HG03354 (cell line): ENCODE measurements at regions not wholly inside any gene's neighbourhood (a gene's known extent, or its start where the extent isn't known, plus 50 kb on each side); places are given as distances from the start of the nearest gene placed in this dataset.
"Not testable (repeated sequence)": the region's sequence is repeated elsewhere in the genome, so short reads cannot be mapped to it uniquely, and the experiment has no call there.

Experiments used
- ATAC-seq: cut with Tn5 transposase; IDR thresholded peaks from one replicate; pipeline ENCODE4 v1.9.1; 2021; ENCODE audit warnings: mild to moderate bottlenecking; ENCODE audit not compliant: unreplicated experiment, poor library complexity, severe bottlenecking

DNA sequence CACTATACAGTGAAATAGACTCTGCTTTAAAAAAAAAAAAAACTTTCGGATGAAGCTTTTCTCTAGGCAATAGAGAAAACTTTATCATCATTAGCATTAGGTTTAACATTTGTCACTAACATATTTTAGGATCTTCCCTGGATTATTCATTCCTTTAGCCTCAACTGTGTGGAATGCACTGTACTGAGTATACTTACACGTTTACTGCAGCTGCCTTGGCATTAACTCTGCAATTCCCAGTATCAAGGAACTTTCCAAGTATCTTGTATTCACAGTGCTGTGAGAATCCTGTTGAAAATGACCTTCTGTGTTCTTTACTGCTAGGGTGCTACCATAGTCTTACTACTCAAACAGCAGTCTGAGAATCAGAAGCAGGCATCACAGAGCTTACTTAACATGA lies 328.2 kb upstream of the COL3A1 start:
- no peak for ATAC-seq

- ATAC-seq, result no peak
These were observed 326.6 kb upstream of the COL3A1 start for GRCh38 chr2:188647430-188648070.

DNA sequence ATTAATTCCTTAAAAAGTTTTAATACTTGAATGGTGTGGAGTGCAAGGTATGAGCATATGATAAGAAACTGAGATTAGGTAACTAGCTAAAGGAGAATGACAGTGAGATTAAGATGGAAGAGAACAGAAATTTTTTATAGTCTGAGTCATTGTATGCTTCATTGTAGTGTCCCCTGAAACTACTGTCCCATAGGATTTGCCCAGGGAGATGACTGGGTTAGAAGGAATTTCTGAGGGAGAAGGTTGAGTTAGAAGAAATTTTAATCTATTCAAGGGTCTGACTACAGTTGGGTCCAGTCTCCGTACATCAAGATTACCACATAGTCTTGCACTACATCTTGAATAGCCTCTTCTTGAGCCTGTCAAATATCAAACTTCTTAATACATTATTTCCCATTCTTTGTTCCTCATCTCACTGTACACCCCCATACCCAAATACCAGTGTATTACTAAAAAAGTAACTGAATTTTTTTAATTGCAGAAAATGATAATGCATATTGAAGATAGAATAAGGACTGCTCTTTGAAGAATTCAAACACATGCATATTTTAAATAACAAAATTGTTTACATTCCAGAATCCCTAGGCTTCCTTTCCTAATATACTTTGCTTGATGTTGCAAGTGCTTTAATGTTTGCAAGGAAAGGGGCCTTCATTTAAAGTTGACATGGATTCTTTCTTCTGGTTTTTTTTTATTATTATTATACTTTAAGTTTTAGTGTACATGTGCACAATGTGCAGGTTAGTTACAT lies 314.3 kb upstream of the COL3A1 start:
- ATAC-seq, result no peak

- ATAC-seq, result no peak
These were observed 310.9 kb upstream of the COL3A1 start for GRCh38 chr2:188663301-188663700.

DNA sequence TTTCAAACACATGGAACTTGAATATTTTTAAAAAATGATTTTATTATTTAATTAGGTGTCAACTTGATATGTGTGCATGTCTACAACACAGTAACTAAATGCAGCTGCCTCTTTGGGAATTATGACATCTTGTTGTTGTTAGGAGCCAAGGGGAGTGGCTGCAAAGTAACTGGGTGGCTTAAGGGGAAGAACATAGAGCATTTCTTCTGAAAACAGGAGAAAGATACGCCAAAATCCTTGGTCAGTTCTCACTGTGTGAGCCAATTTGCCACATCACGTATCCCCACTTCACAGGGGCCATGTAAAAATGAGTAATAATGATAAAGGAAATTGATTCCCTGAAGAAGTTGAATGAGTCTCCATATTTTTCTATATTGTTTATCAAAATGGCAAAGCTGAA lies 309.8 kb upstream of the COL3A1 start:
- no peak for ATAC-seq

DNA sequence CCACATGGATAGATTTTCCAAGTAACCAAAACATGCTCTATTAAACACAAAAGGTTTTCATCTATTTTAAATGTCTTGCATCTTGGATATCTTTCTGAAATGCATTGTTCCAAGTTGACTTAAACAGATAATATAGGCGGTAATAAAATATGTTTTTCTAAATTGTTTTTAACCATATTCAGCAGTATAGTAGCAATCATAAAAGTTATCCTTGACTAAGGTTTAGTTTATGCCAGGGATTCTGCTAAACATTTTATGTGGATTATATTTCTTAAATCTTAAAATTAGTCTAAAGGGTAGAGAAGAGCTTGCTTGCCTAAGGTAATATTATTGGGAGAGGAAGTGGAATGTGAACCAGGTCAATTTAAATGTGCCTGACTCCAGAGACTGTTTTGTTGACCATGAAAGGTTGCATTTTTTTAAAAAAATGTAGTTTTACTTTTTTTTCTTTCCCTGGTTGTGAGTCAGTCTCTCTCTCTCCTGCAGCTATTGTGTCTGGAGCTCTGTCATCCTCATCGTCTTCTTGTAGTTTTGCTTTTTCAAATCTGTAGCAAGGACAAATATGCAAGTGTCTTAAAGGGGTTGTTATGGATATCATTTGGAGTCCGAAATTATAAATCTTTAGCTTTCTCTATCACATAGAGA lies 309.1 kb upstream of the COL3A1 start:
- ATAC-seq, result no peak

DNA sequence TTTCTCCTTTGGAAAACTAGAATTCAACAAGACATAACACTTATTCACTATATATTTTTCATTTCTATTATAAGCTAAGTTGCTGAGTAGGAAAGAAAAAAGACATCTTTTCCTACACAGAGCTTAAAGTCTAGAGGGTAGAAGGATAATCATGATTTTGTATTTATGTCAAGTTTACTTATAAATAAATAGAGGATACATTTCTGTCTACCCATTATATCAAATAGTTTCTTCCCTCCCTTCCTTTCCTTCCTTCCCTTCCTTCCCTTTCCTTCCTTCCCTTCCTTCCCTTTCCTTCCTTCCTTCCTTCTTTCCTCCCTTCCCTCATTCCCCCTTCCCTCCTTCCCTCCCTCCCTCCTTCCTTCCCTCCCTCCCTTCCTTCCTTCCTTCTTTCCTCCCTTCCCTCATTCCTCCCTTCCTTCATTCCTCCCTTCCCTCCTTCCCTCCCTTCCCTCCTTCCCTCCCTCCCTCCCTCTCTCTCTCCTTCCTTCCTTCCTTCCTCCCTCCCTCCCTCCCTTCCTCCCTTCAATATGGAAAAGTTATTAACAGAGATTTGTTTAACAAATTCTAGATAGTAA lies 308.4 kb upstream of the COL3A1 start:
- no peak for ATAC-seq

- ATAC-seq, result no peak
These were observed 307.7 kb upstream of the COL3A1 start for GRCh38 chr2:188666503-188666902.

- no peak for ATAC-seq
These were observed 306.0 kb upstream of the COL3A1 start for GRCh38 chr2:188668017-188668680.

- ATAC-seq, result no peak
These were observed 298.7 kb upstream of the COL3A1 start for GRCh38 chr2:188675391-188676009.

- ATAC-seq, result no peak
These were observed 298.2 kb upstream of the COL3A1 start for GRCh38 chr2:188676010-188676400.

DNA sequence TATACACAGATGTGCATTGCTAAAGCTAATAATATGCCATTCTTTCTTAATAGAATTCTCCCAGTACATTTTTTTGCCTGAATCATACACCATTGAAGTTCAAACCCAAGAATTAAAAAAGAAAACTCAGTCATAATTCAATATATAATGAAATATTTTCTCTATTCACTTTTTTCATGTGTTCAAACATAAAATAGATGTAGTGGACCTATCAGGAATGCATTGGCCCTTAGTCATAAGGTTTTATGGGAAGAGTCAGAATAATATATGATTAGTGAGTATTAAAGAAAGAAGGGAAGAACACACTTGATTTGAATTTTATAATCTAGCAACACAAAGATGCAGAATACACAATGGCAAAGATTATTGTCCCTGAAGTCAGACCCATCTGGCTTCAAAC lies 297.0 kb upstream of the COL3A1 start:
- no peak for ATAC-seq

DNA sequence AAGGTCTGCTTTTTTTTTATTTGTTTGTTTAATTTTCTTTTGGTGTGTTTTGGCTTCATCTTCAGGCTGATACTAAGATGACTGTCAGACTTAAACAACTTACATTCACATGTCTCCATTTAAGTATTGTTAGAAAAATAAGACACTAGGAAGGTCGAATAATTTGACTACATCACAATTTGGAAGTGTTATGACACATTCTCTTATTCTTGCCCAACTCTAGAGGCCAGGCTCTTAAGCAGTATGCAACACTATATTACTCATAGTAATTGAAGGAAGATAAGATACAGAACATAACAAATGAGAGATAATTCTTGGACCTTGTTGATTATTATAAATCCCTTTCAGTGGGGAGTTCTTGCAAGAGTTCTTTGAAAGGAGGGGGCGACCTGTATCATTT lies 295.3 kb upstream of the COL3A1 start:
- no peak for ATAC-seq

DNA sequence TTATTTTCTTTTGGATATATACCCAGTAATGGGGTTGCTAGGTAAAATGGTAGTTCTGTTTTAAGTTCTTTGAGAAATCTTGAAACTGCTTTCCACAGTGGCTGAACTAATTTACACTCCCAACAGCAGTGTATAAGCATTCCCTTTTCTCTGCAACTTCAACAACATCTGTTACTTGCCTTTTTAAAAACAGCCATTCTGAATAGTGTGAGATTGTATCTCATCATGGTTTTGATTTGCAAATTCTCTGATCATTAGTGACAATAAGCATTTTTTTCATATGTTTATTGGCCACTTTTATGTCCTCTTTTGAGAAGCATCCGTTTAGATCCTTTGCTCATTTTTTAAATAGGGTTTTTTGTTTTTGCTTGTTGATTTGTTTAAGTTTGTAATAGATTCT lies 291.3 kb upstream of the COL3A1 start:
- no peak for ATAC-seq

GRCh38 chr2:188684795-188685194 lies 289.4 kb upstream of the COL3A1 start:
- no peak for ATAC-seq

DNA sequence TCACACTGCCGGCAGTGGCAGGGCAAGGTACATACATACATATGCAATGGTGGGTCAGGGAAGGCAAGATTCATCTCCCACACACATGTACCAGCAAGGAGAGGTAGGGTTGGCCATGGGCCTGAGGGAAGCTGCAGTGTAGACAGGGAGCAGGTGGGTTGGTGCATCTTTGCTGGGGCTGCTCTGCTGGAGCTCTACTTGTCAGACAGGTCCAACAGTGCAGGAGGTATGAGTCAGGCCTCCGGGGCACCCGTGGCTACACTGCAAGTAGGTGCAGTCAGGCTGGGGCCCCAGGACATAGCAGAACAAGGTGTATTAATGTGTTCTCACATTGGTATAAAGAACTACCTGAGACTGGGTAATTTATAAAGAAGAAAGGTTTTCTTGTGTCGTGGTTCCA lies 281.1 kb upstream of the COL3A1 start:
- no peak for ATAC-seq

GRCh38 chr2:188693771-188694170 lies 280.4 kb upstream of the COL3A1 start:
- no peak for ATAC-seq

GRCh38 chr2:188695953-188696352 lies 278.2 kb upstream of the COL3A1 start:
- ATAC-seq, result no peak

GRCh38 chr2:188698151-188698550 lies 276.0 kb upstream of the COL3A1 start:
- ATAC-seq, result not testable (repeated sequence)

DNA sequence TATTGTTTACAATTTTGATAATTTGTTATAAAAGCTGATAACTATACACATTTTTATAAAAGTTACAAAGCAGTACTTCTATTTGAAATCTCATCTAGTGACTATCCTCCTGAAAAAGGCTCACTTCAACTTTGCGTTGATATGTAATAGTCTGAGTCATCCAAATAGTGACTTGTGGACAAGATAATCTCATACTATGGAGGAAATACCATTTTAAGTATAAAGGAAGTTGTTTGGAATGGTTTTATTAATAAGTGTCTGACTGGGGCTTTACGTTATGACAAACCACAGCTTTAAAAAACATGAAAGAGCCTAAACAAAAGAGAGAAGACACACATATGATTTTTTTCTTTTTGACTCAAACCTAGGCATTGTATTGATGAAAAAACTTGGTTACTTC lies 272.3 kb upstream of the COL3A1 start:
- no peak for ATAC-seq
